ENCODE measurements at regions not wholly inside any gene's neighbourhood (a gene's known extent, or its start where the extent isn't known, plus 50 kb on each side); places are given as distances from the start of the nearest gene placed in this dataset.

- TF ChIP-seq CTCF (IDR thresholded peaks at IDR 0.05): no peak
- TF ChIP-seq POLR2A (IDR thresholded peaks at IDR 0.05): no peak
Measured at GRCh38 chr1:88398338-88398737, 285.7 kb upstream of the PKN2 start.
